Naive thymus-derived CD8-positive, alpha-beta T cell (primary cell): ENCODE measurements at regions not wholly inside any gene's neighbourhood (a gene's known extent, or its start where the extent isn't known, plus 50 kb on each side); places are given as distances from the start of the nearest gene placed in this dataset.

Experiments used
- ATAC-seq, 2 donors: fragments of 150-1000 bp; cut with Tn5 transposase in 1 of 2; sonication (Bioruptor Pico), chemical (Tn5 transposase) in 1 of 2; 1 replicate in 1 of 2; 2 replicates in 1 of 2; pipeline ENCODE4 v1.10.0; 2021; ENCODE audit warnings: mild to moderate bottlenecking in 2 of 2, moderate library complexity in 2 of 2
- POLR2A ChIA-PET: fragments of 350-600 bp; sonication (Branson Sonifier 250); formaldehyde crosslinking; loops from one replicate; lab custom pipeline; 2021; ENCODE audit warnings: antibody characterized with exemption; lab: Charles Lee
- DNase-seq, 10 donors: peaks; one replicate each; pipeline versions ENCODE4 v3.0.0 to v3.0.0-alpha.2; 2020 to 2022
- H3K27ac Mint-ChIP-seq, 10 donors: one replicate each; pipeline ENCODE4 v1.8.0; 2020 to 2022; ENCODE audit warnings: mild to moderate bottlenecking in 10 of 10, mixed read lengths in 10 of 10, moderate library complexity in 4 of 10, inconsistent platforms in 1 of 10
- H3K27me3 Mint-ChIP-seq, 5 donors: one replicate each; pipeline ENCODE4 v1.8.0; 2021 to 2022; ENCODE audit warnings: mixed read lengths in 5 of 5
- H3K36me3 Mint-ChIP-seq, 3 donors: one replicate each; pipeline ENCODE4 v1.8.0; 2020 to 2022; ENCODE audit warnings: mixed read lengths in 3 of 3, mild to moderate bottlenecking in 2 of 3, inconsistent platforms in 1 of 3
- H3K4me1 Mint-ChIP-seq, 4 donors: one replicate each; pipeline ENCODE4 v1.8.0; 2021 to 2022; ENCODE audit warnings: mixed read lengths in 4 of 4
- H3K4me3 Mint-ChIP-seq, 10 donors: one replicate each; pipeline ENCODE4 v1.8.0; 2020 to 2022; ENCODE audit warnings: mild to moderate bottlenecking in 10 of 10, mixed read lengths in 10 of 10, moderate library complexity in 6 of 10, inconsistent platforms in 1 of 10
- H3K9me3 Mint-ChIP-seq, 9 donors: one replicate each; pipeline ENCODE4 v1.8.0; 2020 to 2022; ENCODE audit warnings: mixed read lengths in 9 of 9, mild to moderate bottlenecking in 3 of 9, inconsistent platforms in 1 of 9, moderate library complexity in 1 of 9

- no peak for DNase-seq
- ATAC-seq: no peak
- no peak overlapping the region for H3K27ac Mint-ChIP-seq
- peaks cover 29 to 59% (median 30%) of the 10 kb centered on the region in 3 donors for H3K36me3 Mint-ChIP-seq
- no peaks in the 10 kb centered on the region for H3K27me3 Mint-ChIP-seq
- peaks cover 0 to 10% (median 1%) of the 10 kb centered on the region in 4 donors for H3K4me1 Mint-ChIP-seq
- H3K4me3 Mint-ChIP-seq: no peak overlapping the region
- peaks cover 10 to 24% (median 16%) of the 10 kb centered on the region in 9 donors for H3K9me3 Mint-ChIP-seq
- POLR2A ChIA-PET: no interaction called here
Measured at GRCh38 chr4:123283371-123283895, 113.2 kb upstream of the SPRY1 start.

GRCh38 chr4:123284168-123284567 lies 112.4 kb upstream of the SPRY1 start:
- Mint-ChIP-seq H3K27me3 (no peaks in the 10 kb centered on the region), H3K27ac (peak overlapping the region in 1 of 10 donors; percentile 32), H3K9me3 (peaks cover 11 to 28% (median 19%) of the 10 kb centered on the region in 9 donors), H3K36me3 (peaks cover 35 to 65% (median 35%) of the 10 kb centered on the region in 3 donors), H3K4me3 (no peak overlapping the region), H3K4me1 (peaks cover 0 to 13% (median 1%) of the 10 kb centered on the region in 4 donors)
- ATAC-seq (no peak), DNase-seq (no peak)
- POLR2A ChIA-PET: no interaction called here

- Mint-ChIP-seq H3K4me1 (peaks cover 0 to 17% (median 3%) of the 10 kb centered on the region in 4 donors), H3K9me3 (peaks cover 24 to 56% (median 42%) of the 10 kb centered on the region in 9 donors), H3K36me3 (peaks cover 53 to 89% (median 64%) of the 10 kb centered on the region in 3 donors), H3K27ac (no peak overlapping the region), H3K27me3 (no peaks in the 10 kb centered on the region), H3K4me3 (no peak overlapping the region)
- DNase-seq (no peak), ATAC-seq (no peak)
- POLR2A ChIA-PET: no interaction called here
Measured at GRCh38 chr4:123286903-123287466, 109.6 kb upstream of the SPRY1 start.

GRCh38 chr4:123288309-123289025 lies 108.1 kb upstream of the SPRY1 start:
- no peaks in the 10 kb centered on the region for H3K27me3 Mint-ChIP-seq
- no peak overlapping the region for H3K4me3 Mint-ChIP-seq
- H3K4me1 Mint-ChIP-seq: peaks cover 0 to 17% (median 3%) of the 10 kb centered on the region in 4 donors
- H3K27ac Mint-ChIP-seq: no peak overlapping the region
- ATAC-seq (no peak), DNase-seq (no peak)
- peaks cover 57 to 84% (median 71%) of the 10 kb centered on the region in 3 donors for H3K36me3 Mint-ChIP-seq
- POLR2A ChIA-PET: no interaction called here
- H3K9me3 Mint-ChIP-seq: peaks cover 27 to 67% (median 42%) of the 10 kb centered on the region in 9 donors

GRCh38 chr4:123291329-123291728 lies 105.3 kb upstream of the SPRY1 start:
- H3K4me1 Mint-ChIP-seq: peaks cover 0 to 20% (median 1%) of the 10 kb centered on the region in 4 donors
- DNase-seq: no peak
- H3K9me3 Mint-ChIP-seq: peaks cover 19 to 65% (median 42%) of the 10 kb centered on the region in 9 donors
- no peak for ATAC-seq
- no peak overlapping the region for H3K4me3 Mint-ChIP-seq
- POLR2A ChIA-PET: no interaction called here
- peaks cover 63 to 85% (median 73%) of the 10 kb centered on the region in 3 donors for H3K36me3 Mint-ChIP-seq
- no peak overlapping the region for H3K27ac Mint-ChIP-seq
- H3K27me3 Mint-ChIP-seq: no peaks in the 10 kb centered on the region

GRCh38 chr4:123297836-123298235 lies 98.8 kb upstream of the SPRY1 start:
- H3K9me3 Mint-ChIP-seq: peaks cover 0 to 6% (median 0%) of the 10 kb centered on the region in 9 donors
- H3K27ac Mint-ChIP-seq: no peak overlapping the region
- peaks cover 8 to 47% (median 22%) of the 10 kb centered on the region in 3 donors for H3K36me3 Mint-ChIP-seq
- DNase-seq (no peak), ATAC-seq (no peak)
- POLR2A ChIA-PET: no interaction called here
- H3K4me1 Mint-ChIP-seq: peaks cover 0 to 25% (median 2%) of the 10 kb centered on the region in 4 donors
- H3K27me3 Mint-ChIP-seq: no peaks in the 10 kb centered on the region
- H3K4me3 Mint-ChIP-seq: no peak overlapping the region

GRCh38 chr4:123298261-123298660 lies 98.3 kb upstream of the SPRY1 start:
- DNase-seq (no peak), ATAC-seq (no peak)
- peaks cover 0 to 25% (median 2%) of the 10 kb centered on the region in 4 donors for H3K4me1 Mint-ChIP-seq
- H3K27ac Mint-ChIP-seq: no peak overlapping the region
- H3K27me3 Mint-ChIP-seq: no peaks in the 10 kb centered on the region
- H3K36me3 Mint-ChIP-seq: peaks cover 8 to 47% (median 22%) of the 10 kb centered on the region in 3 donors
- no peak overlapping the region for H3K4me3 Mint-ChIP-seq
- H3K9me3 Mint-ChIP-seq: peaks cover 0 to 2% (median 0%) of the 10 kb centered on the region in 9 donors
- POLR2A ChIA-PET: no interaction called here

- DNase-seq (no peak), ATAC-seq (no peak)
- POLR2A ChIA-PET: no interaction called here
- H3K4me3 Mint-ChIP-seq: no peak overlapping the region
- peaks cover 0 to 25% (median 3%) of the 10 kb centered on the region in 4 donors for H3K4me1 Mint-ChIP-seq
- no peak overlapping the region for H3K27ac Mint-ChIP-seq
- H3K36me3 Mint-ChIP-seq: peaks cover 7 to 49% (median 21%) of the 10 kb centered on the region in 3 donors
- peaks cover 0 to 2% (median 0%) of the 10 kb centered on the region in 9 donors for H3K9me3 Mint-ChIP-seq
- no peaks in the 10 kb centered on the region for H3K27me3 Mint-ChIP-seq
Measured at GRCh38 chr4:123298801-123299200, 97.8 kb upstream of the SPRY1 start.

GRCh38 chr4:123299212-123299691 lies 97.3 kb upstream of the SPRY1 start:
- Mint-ChIP-seq H3K27me3 (no peaks in the 10 kb centered on the region), H3K4me3 (no peak overlapping the region), H3K9me3 (no peaks in the 10 kb centered on the region), H3K4me1 (peaks cover 3 to 26% (median 7%) of the 10 kb centered on the region in 4 donors), H3K27ac (no peak overlapping the region), H3K36me3 (peaks cover 3 to 44% (median 19%) of the 10 kb centered on the region in 3 donors)
- ATAC-seq (no peak), DNase-seq (no peak)
- POLR2A ChIA-PET: no interaction called here

- no peaks in the 10 kb centered on the region for H3K27me3 Mint-ChIP-seq
- peaks cover 3 to 26% (median 9%) of the 10 kb centered on the region in 4 donors for H3K4me1 Mint-ChIP-seq
- ATAC-seq (no peak), DNase-seq (no peak)
- no peak overlapping the region for H3K27ac Mint-ChIP-seq
- no peaks in the 10 kb centered on the region for H3K9me3 Mint-ChIP-seq
- peaks cover 0 to 40% (median 16%) of the 10 kb centered on the region in 3 donors for H3K36me3 Mint-ChIP-seq
- H3K4me3 Mint-ChIP-seq: no peak overlapping the region
- POLR2A ChIA-PET: no interaction called here
Measured at GRCh38 chr4:123300222-123301039, 96.2 kb upstream of the SPRY1 start.

GRCh38 chr4:123301923-123302322 lies 94.7 kb upstream of the SPRY1 start:
- H3K36me3 Mint-ChIP-seq: peaks cover 0 to 35% (median 19%) of the 10 kb centered on the region in 3 donors
- POLR2A ChIA-PET: interaction anchor here (0.7 kb wide), 1 partner anchor 34 kb away, joined by 3 read pairs; no protein-coding TSS in a partner anchor
- H3K27me3 Mint-ChIP-seq: no peaks in the 10 kb centered on the region
- H3K9me3 Mint-ChIP-seq: no peaks in the 10 kb centered on the region
- H3K4me1 Mint-ChIP-seq: peaks cover 3 to 26% (median 9%) of the 10 kb centered on the region in 4 donors
- no peak overlapping the region for H3K4me3 Mint-ChIP-seq
- no peak overlapping the region for H3K27ac Mint-ChIP-seq
- no peak for ATAC-seq
- no peak for DNase-seq
